GM18505 (cell line): ENCODE measurements at regions not wholly inside any gene's neighbourhood (a gene's known extent, or its start where the extent isn't known, plus 50 kb on each side); places are given as distances from the start of the nearest gene placed in this dataset.

ENCODE experiments used
- ATAC-seq: cut with Tn5 transposase; IDR thresholded peaks from one replicate; pipeline ENCODE4 v1.9.1; 2021; ENCODE audit not compliant: unreplicated experiment
- POLR2A ChIP-seq: IDR thresholded peaks from 4 replicates; pipeline ENCODE4 v1.6.1; 2011; ENCODE audit warnings: borderline replicate concordance; ENCODE audit not compliant: insufficient read depth, insufficient read length; ENCODE audit errors: extremely low read depth

DNA sequence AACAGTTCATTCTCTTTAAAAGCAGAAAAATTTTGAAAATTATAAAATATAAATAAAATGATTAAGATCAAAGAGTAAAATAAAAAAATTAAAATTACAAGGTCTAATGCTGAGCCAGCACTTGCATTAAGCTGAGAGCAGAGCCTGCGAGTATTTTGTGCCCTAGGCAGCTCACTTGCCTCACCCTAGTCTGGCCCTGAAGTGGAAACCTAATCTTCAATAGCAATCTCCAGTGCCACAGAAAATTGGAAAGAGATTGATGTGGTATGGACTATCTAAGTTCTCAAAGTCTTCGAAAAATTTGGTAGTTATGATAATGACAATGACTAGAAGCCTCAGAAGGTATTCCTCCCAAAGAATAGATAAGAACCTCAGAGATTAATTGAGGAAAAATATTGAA lies 459.4 kb upstream of the CBLB start:
- no peak for ATAC-seq
- TF ChIP-seq POLR2A: no peak

DNA sequence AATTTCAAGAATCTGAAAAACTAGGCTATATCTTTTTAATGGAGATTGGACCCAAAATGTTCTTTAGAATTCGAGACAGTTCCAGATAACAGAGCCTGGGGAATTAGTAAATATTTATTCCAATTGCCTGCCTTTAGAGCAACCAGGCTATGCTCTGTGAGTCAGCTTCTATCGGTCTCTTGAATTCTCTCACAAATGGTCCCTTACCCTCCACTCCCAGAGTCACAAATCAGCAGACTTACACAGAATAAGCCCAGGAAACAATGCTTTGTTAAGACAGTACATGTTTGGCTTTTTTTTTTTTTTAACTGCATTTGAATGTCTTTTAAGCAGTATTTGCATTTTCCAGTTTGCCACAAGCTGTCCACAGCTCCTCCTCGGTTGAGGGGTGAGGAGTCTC lies 460.7 kb upstream of the CBLB start:
- no peak for ATAC-seq
- TF ChIP-seq POLR2A: no peak

GRCh38 chr3:106331636-106332035 lies 462.8 kb upstream of the CBLB start:
- no peak for TF ChIP-seq POLR2A
- ATAC-seq: no peak

GRCh38 chr3:106332129-106332528 lies 463.3 kb upstream of the CBLB start:
- no peak for ATAC-seq
- no peak for TF ChIP-seq POLR2A

DNA sequence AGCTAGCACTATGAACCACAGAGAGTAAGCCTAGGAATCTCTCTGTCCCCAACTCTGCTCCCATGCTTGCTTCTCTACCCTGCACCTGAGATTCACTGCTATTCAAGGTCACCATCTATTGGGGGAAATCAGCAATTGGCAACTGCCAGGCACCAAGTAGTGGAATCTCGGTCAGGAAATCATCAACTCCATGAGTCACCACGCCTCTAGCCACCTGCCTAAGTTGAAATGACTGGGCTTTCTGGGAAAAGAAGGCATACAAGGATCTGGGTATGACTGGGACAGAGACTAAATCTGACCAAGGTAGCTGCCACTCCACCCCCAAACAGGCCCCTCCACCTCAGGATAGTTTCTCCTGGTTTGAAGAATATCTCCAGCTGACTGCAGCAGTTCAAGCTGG lies 464.1 kb upstream of the CBLB start:
- peak; percentile 54 for ATAC-seq
- TF ChIP-seq POLR2A: no peak

DNA sequence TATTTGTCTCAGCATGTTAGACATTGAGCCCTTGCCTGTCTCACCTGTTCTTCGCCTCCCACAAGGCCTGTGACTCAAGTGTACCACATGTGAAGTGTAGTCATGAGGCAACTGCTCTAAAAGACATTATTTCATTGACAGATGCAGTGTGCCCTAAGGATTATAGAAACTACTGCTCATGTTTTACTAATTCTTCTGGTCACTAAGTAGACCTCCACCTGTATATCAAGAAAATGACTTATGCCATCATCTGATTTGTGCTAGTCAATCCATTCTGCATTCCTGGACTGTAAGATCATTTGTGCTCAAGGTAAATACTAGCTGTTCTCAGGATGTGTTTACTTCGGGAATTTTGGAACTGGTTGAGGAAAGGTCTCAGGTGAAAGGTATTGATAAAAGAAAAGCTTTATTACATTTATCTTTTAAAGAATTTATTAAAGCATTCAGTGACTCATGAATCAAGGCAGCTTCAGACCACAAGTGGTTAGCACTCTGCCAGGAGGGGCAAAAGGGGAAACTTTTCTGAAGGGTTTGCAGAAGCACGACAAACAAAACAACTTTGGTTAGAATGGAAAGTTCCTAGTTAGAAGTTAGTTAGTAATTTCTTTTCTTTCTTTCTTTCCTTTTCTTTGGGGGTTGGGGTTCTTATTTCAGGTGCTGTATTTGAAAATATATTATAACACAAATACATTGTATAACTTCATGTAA lies 465.3 kb upstream of the CBLB start:
- no peak for TF ChIP-seq POLR2A
- no peak for ATAC-seq

- no peak for ATAC-seq
- no peak for TF ChIP-seq POLR2A
Measured at GRCh38 chr3:106336619-106337018, 467.8 kb upstream of the CBLB start.

- no peak for TF ChIP-seq POLR2A
- ATAC-seq: no peak
Measured at GRCh38 chr3:106337116-106337515, 468.3 kb upstream of the CBLB start.

- no peak for ATAC-seq
- TF ChIP-seq POLR2A: no peak
Measured at GRCh38 chr3:106338582-106339214, 469.9 kb upstream of the CBLB start.

DNA sequence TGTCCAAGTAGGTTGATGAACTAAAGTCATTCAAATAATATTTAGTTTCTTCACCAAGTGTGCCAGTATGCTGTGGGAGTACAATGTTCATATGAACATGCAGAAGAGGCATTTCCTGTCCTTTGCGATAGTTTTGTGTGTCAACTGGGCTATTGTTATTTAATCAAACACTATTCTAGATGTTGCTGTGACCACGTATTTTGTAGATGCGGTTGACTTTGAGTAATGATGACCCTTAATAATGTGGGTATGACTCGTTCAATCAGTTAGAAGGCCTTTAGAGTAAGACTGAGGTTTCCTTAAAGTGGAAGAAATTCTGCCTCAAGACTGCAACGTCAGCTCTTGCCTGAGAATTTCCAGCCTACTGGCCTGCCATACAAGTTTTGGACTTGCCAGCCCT lies 470.7 kb upstream of the CBLB start:
- no peak for TF ChIP-seq POLR2A
- no peak for ATAC-seq

GRCh38 chr3:106341087-106341486 lies 472.3 kb upstream of the CBLB start:
- ATAC-seq: no peak

GRCh38 chr3:106341586-106342162 lies 472.9 kb upstream of the CBLB start:
- no peak for ATAC-seq
- no peak for TF ChIP-seq POLR2A

More at GRCh38 chr3:106341087-106341486, 472.3 kb upstream of the CBLB start:
- no peak for TF ChIP-seq POLR2A

DNA sequence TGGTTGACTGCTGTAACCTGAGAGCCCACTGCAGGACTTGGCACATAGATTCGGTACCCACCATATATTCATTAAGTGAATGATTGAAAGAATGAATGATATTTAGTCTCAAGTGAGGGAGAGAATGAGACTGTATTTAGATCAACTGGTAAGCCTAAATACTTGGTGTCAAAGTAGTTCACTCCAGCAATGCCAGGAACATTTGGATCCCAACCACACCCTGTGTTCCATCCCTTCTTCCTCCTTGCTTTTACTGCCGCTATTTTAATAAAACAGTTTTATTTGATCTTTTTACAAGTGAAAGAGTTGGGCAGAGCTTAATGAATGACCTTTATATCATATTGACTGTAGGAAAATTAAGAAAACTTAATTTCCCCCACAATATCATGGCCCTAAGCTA lies 473.6 kb upstream of the CBLB start:
- no peak for TF ChIP-seq POLR2A
- ATAC-seq: no peak

GRCh38 chr3:106343811-106344210 lies 475.0 kb upstream of the CBLB start:
- TF ChIP-seq POLR2A: no peak
- no peak for ATAC-seq

GRCh38 chr3:106345353-106346027 lies 476.7 kb upstream of the CBLB start:
- no peak for ATAC-seq
- no peak for TF ChIP-seq POLR2A

DNA sequence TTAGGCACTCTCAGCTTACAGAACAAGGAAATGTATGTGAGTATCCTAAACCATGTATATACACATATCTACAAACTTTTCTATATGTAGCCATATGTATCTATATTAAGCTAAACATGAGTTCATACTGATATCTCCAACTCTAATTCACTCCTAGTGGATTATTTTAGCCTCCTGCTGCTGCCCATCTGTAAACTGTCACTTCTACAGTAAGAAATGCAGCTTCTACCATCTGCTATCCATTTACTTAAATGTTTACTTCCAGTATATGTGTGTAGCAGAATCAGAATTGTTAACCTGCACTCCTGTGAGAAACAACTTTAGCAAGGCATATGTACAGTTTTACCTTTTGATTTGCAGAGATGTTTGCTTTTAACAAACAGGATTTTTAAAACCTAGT lies 478.5 kb upstream of the CBLB start:
- TF ChIP-seq POLR2A: no peak
- ATAC-seq: no peak
